IMR-90 (cell line): ENCODE measurements at regions not wholly inside any gene's neighbourhood (a gene's known extent, or its start where the extent isn't known, plus 50 kb on each side); places are given as distances from the start of the nearest gene placed in this dataset.

Experiments
- RFX5 ChIP-seq: IDR thresholded peaks from 2 replicates; pipeline ENCODE4 v1.8.0; 2012; ENCODE audit warnings: low read depth, mild to moderate bottlenecking, low read length, moderate library complexity
- SMC3 ChIP-seq: fragments of 150-350 bp; IDR thresholded peaks from 2 replicates; pipeline ENCODE4 v1.6.1; 2016; ENCODE audit warnings: low read depth, mild to moderate bottlenecking, antibody characterized with exemption, low read length, moderate library complexity

GRCh38 chr19:5225486-5226345, 114.9 kb downstream of the PTPRS start:
- 0 out of 2 replicates have a peak, but pooled peaks have one; percentile 22 for TF ChIP-seq SMC3
- TF ChIP-seq RFX5: no peak
